ENCODE measurements at regions not wholly inside any gene's neighbourhood (a gene's known extent, or its start where the extent isn't known, plus 50 kb on each side); places are given as distances from the start of the nearest gene placed in this dataset.

- TF ChIP-seq, protein P1, sequence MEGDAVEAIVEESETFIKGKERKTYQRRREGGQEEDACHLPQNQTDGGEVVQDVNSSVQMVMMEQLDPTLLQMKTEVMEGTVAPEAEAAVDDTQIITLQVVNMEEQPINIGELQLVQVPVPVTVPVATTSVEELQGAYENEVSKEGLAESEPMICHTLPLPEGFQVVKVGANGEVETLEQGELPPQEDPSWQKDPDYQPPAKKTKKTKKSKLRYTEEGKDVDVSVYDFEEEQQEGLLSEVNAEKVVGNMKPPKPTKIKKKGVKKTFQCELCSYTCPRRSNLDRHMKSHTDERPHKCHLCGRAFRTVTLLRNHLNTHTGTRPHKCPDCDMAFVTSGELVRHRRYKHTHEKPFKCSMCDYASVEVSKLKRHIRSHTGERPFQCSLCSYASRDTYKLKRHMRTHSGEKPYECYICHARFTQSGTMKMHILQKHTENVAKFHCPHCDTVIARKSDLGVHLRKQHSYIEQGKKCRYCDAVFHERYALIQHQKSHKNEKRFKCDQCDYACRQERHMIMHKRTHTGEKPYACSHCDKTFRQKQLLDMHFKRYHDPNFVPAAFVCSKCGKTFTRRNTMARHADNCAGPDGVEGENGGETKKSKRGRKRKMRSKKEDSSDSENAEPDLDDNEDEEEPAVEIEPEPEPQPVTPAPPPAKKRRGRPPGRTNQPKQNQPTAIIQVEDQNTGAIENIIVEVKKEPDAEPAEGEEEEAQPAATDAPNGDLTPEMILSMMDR (IDR thresholded peaks at IDR 0.05), result no peak
- TF ChIP-seq POLR2A (IDR thresholded peaks at IDR 0.05), result no peak
Measured at GRCh38 chr9:522190-522589, 307.5 kb downstream of the DOCK8 start.
